ENCODE measurements at regions not wholly inside any gene's neighbourhood (a gene's known extent, or its start where the extent isn't known, plus 50 kb on each side); places are given as distances from the start of the nearest gene placed in this dataset.

- no peak overlapping the region for H3K4me3 ChIP-seq (ENCODE audit: severe bottlenecking)
- DNase-seq (ENCODE audit: low spot score) (no peak), ATAC-seq (ENCODE audit: low read depth) (no peak)
- no peaks in the 10 kb centered on the region for H3K36me3 ChIP-seq (ENCODE audit: low read depth)
- peaks cover 22% of the 10 kb centered on the region for H3K4me1 ChIP-seq (ENCODE audit: insufficient read depth, poor library complexity, severe bottlenecking)
- no peaks in the 10 kb centered on the region for H3K27me3 ChIP-seq (ENCODE audit: insufficient read depth, poor library complexity, severe bottlenecking)
- TF ChIP-seq CTCF (IDR thresholded peaks at IDR 0.05; ENCODE audit: poor library complexity, severe bottlenecking): no peak
- no peaks in the 10 kb centered on the region for H3K9me3 ChIP-seq (ENCODE audit: severe bottlenecking)
- peak overlapping the region; percentile 79 for H3K27ac ChIP-seq (ENCODE audit: poor library complexity, severe bottlenecking)
Measured at GRCh38 chr6:105810922-105811482, 275.1 kb upstream of the PRDM1 start.

GRCh38 chr6:105810105-105810921, 275.8 kb upstream of the PRDM1 start:
- no peak for TF ChIP-seq CTCF (IDR thresholded peaks at IDR 0.05; ENCODE audit: poor library complexity, severe bottlenecking)
- Histone ChIP-seq H3K27me3 (ENCODE audit: insufficient read depth, poor library complexity, severe bottlenecking) (no peaks in the 10 kb centered on the region), H3K27ac (ENCODE audit: poor library complexity, severe bottlenecking) (peak overlapping the region; percentile 79), H3K36me3 (ENCODE audit: low read depth) (no peaks in the 10 kb centered on the region), H3K9me3 (ENCODE audit: severe bottlenecking) (no peaks in the 10 kb centered on the region), H3K4me3 (ENCODE audit: severe bottlenecking) (no peak overlapping the region), H3K4me1 (ENCODE audit: insufficient read depth, poor library complexity, severe bottlenecking) (peaks cover 22% of the 10 kb centered on the region)
- DNase-seq (ENCODE audit: low spot score) (peak; percentile 66), ATAC-seq (ENCODE audit: low read depth) (peak; percentile 99)

GRCh38 chr6:105808571-105808970, 277.6 kb upstream of the PRDM1 start:
- DNase-seq (ENCODE audit: low spot score) (no peak), ATAC-seq (ENCODE audit: low read depth) (no peak)
- Histone ChIP-seq H3K27me3 (ENCODE audit: insufficient read depth, poor library complexity, severe bottlenecking) (no peaks in the 10 kb centered on the region), H3K9me3 (ENCODE audit: severe bottlenecking) (no peaks in the 10 kb centered on the region), H3K36me3 (ENCODE audit: low read depth) (no peaks in the 10 kb centered on the region), H3K4me1 (ENCODE audit: insufficient read depth, poor library complexity, severe bottlenecking) (peaks cover 32% of the 10 kb centered on the region), H3K27ac (ENCODE audit: poor library complexity, severe bottlenecking) (no peak overlapping the region), H3K4me3 (ENCODE audit: severe bottlenecking) (no peak overlapping the region)
- TF ChIP-seq CTCF (IDR thresholded peaks at IDR 0.05; ENCODE audit: poor library complexity, severe bottlenecking): no peak

- Histone ChIP-seq H3K4me1 (ENCODE audit: insufficient read depth, poor library complexity, severe bottlenecking) (peaks cover 38% of the 10 kb centered on the region), H3K4me3 (ENCODE audit: severe bottlenecking) (no peak overlapping the region), H3K27me3 (ENCODE audit: insufficient read depth, poor library complexity, severe bottlenecking) (no peaks in the 10 kb centered on the region), H3K27ac (ENCODE audit: poor library complexity, severe bottlenecking) (no peak overlapping the region), H3K36me3 (ENCODE audit: low read depth) (no peaks in the 10 kb centered on the region), H3K9me3 (ENCODE audit: severe bottlenecking) (no peaks in the 10 kb centered on the region)
- no peak for DNase-seq (ENCODE audit: low spot score)
- TF ChIP-seq CTCF (IDR thresholded peaks at IDR 0.05; ENCODE audit: poor library complexity, severe bottlenecking): no peak
- ATAC-seq (ENCODE audit: low read depth): no peak
Measured at GRCh38 chr6:105807905-105808304, 278.2 kb upstream of the PRDM1 start.

- H3K36me3 ChIP-seq (ENCODE audit: low read depth): no peaks in the 10 kb centered on the region
Measured at GRCh38 chr6:105806486-105806920, 279.6 kb upstream of the PRDM1 start.

More at GRCh38 chr6:105806486-105806920, 279.6 kb upstream of the PRDM1 start:
- DNase-seq (ENCODE audit: low spot score): no peak
- no peak overlapping the region for H3K4me3 ChIP-seq (ENCODE audit: severe bottlenecking)
- H3K4me1 ChIP-seq (ENCODE audit: insufficient read depth, poor library complexity, severe bottlenecking): peaks cover 38% of the 10 kb centered on the region
- no peaks in the 10 kb centered on the region for H3K27me3 ChIP-seq (ENCODE audit: insufficient read depth, poor library complexity, severe bottlenecking)
- ATAC-seq (ENCODE audit: low read depth): no peak
- H3K9me3 ChIP-seq (ENCODE audit: severe bottlenecking): no peaks in the 10 kb centered on the region
- no peak overlapping the region for H3K27ac ChIP-seq (ENCODE audit: poor library complexity, severe bottlenecking)
- TF ChIP-seq CTCF (IDR thresholded peaks at IDR 0.05; ENCODE audit: poor library complexity, severe bottlenecking): no peak

Data from RWPE2 (cell line).